ENCODE measurements at regions not wholly inside any gene's neighbourhood (a gene's known extent, or its start where the extent isn't known, plus 50 kb on each side); places are given as distances from the start of the nearest gene placed in this dataset.
A peak's percentile ranks its signal among the peaks of the same experiment; 100 is the strongest.

DNA sequence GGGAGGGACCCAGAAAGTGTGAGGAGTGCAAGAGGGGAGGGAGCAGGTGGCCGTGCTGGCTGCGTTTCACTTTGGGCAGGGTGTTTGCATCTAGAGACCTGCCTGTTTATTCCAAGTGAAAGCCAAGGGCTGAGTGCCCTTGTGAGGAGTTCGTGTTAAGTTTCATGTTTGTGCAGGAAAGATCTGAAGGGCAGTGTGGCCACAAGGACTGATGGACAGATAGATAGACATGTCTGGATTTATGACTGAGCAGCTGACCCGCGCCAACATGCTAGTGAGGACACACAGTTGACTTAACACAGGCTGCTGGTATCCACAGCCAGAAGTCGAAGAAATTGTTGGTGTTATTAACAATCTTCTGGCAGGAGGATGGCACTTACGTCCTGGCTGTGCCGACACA lies 387.6 kb upstream of the TNP1 start:
- H3K9me3 ChIP-seq: no peaks in the 10 kb centered on the region
- H3K4me1 ChIP-seq: peaks cover 10 to 12% of the 10 kb centered on the region in 2 donors
- no peaks in the 10 kb centered on the region for H3K27me3 ChIP-seq
- no peaks in the 10 kb centered on the region for H3K36me3 ChIP-seq
- peak in 1 of 2 donors; percentile 28 for DNase-seq (ENCODE audit: low spot score in 2 of 2)
- intact Hi-C loops (cut with DNase I; ENCODE audit: low total_unique reads): no loop called here
- TF ChIP-seq, protein P1, sequence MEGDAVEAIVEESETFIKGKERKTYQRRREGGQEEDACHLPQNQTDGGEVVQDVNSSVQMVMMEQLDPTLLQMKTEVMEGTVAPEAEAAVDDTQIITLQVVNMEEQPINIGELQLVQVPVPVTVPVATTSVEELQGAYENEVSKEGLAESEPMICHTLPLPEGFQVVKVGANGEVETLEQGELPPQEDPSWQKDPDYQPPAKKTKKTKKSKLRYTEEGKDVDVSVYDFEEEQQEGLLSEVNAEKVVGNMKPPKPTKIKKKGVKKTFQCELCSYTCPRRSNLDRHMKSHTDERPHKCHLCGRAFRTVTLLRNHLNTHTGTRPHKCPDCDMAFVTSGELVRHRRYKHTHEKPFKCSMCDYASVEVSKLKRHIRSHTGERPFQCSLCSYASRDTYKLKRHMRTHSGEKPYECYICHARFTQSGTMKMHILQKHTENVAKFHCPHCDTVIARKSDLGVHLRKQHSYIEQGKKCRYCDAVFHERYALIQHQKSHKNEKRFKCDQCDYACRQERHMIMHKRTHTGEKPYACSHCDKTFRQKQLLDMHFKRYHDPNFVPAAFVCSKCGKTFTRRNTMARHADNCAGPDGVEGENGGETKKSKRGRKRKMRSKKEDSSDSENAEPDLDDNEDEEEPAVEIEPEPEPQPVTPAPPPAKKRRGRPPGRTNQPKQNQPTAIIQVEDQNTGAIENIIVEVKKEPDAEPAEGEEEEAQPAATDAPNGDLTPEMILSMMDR (IDR thresholded peaks at IDR 0.05): no peak
- TF ChIP-seq POLR2AphosphoS5 (IDR thresholded peaks at IDR 0.05): no peak
- no peak for TF ChIP-seq POLR2A (IDR thresholded peaks at IDR 0.05)
- H3K4me3 ChIP-seq: no peak overlapping the region
- peak overlapping the region; percentile 79 to 86 for H3K27ac ChIP-seq

- peaks cover 10 to 12% of the 10 kb centered on the region in 2 donors for H3K4me1 ChIP-seq
- intact Hi-C loops (cut with DNase I; ENCODE audit: low total_unique reads): no loop called here
- no peak for DNase-seq (ENCODE audit: low spot score in 2 of 2)
- H3K27ac ChIP-seq: no peak overlapping the region
- no peaks in the 10 kb centered on the region for H3K27me3 ChIP-seq
- no peaks in the 10 kb centered on the region for H3K9me3 ChIP-seq
- TF ChIP-seq POLR2AphosphoS5 (IDR thresholded peaks at IDR 0.05): no peak
- TF ChIP-seq POLR2A (IDR thresholded peaks at IDR 0.05): no peak
- TF ChIP-seq, protein P1 (IDR thresholded peaks at IDR 0.05): no peak
- no peak overlapping the region for H3K4me3 ChIP-seq
- no peaks in the 10 kb centered on the region for H3K36me3 ChIP-seq
Measured at GRCh38 chr2:217246108-217246507, 386.2 kb upstream of the TNP1 start.

DNA sequence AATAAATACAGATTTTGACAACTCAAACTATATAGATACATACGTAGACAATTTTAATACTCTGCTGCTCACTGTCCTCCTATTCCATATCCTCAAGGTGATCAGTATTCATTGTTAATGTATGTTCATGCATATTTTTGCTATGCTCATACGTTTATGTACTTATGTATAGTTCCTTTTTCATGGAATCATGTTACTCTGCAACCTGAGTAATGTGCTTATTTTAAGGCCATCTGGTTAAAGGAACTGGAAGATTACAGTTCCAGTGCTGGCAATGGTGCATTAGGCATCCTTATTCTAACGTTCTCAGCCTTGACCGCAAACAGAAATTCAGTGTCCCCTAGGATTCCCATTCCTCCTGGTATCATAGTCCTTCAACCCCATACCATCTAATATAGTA lies 385.0 kb upstream of the TNP1 start:
- Histone ChIP-seq H3K27me3 (no peaks in the 10 kb centered on the region), H3K27ac (no peak overlapping the region), H3K9me3 (no peaks in the 10 kb centered on the region), H3K4me3 (no peak overlapping the region), H3K4me1 (peaks cover 10 to 12% of the 10 kb centered on the region in 2 donors), H3K36me3 (no peaks in the 10 kb centered on the region)
- TF ChIP-seq POLR2AphosphoS5 (IDR thresholded peaks at IDR 0.05): no peak
- no peak for TF ChIP-seq POLR2A (IDR thresholded peaks at IDR 0.05)
- TF ChIP-seq, protein P1 (IDR thresholded peaks at IDR 0.05): no peak
- intact Hi-C loops (cut with DNase I; ENCODE audit: low total_unique reads): no loop called here
- DNase-seq (ENCODE audit: low spot score in 2 of 2): no peak

DNA sequence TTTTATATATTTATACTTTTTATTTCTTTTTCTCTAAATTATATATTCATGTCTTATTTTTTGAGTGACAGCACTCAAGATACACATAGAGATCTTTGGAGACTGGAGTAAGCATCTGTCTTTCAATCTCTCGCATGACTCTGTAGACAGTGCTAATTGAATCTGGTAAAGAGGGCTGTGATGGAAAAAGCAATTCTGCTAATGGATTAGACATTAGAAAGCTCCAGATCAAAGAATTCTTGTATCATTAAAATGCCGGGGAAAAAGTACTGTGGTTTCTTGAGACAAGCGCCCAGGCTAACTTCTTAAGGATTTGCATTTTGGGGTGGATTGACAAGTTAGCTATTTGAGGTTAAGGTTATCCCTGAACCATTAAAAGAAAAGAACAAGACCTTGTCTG lies 383.1 kb upstream of the TNP1 start:
- H3K27ac ChIP-seq: no peak overlapping the region
- intact Hi-C loops (cut with DNase I; ENCODE audit: low total_unique reads): no loop called here
- no peak for TF ChIP-seq POLR2AphosphoS5 (IDR thresholded peaks at IDR 0.05)
- TF ChIP-seq, protein P1 (IDR thresholded peaks at IDR 0.05): no peak
- TF ChIP-seq POLR2A (IDR thresholded peaks at IDR 0.05): no peak
- H3K27me3 ChIP-seq: no peaks in the 10 kb centered on the region
- no peaks in the 10 kb centered on the region for H3K36me3 ChIP-seq
- H3K9me3 ChIP-seq: no peaks in the 10 kb centered on the region
- no peak for DNase-seq (ENCODE audit: low spot score in 2 of 2)
- no peak overlapping the region for H3K4me3 ChIP-seq
- peaks cover 1 to 8% of the 10 kb centered on the region in 2 donors for H3K4me1 ChIP-seq

DNA sequence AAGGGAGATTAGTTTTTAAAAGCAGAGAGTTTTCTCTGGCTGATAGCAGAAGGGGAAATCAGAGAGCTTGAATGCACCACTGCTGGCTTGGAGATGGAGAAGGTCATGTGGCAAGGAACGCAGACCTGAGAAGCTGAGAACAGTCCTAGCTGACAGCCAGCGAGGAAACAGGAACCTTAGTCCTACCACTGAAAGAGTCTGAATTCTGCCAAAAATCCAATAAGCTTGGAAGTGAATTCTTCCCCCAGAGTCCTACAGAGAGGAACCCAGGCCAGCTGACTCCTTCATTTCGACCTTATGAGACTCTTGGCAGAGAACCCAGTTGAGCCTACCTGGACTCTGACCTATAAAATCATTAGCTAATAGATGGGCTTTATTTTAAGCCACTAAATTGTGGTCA lies 371.9 kb upstream of the TNP1 start:
- no peaks in the 10 kb centered on the region for H3K27me3 ChIP-seq
- no peak for DNase-seq (ENCODE audit: low spot score in 2 of 2)
- H3K27ac ChIP-seq: no peak overlapping the region
- H3K36me3 ChIP-seq: no peaks in the 10 kb centered on the region
- TF ChIP-seq, protein P1 (IDR thresholded peaks at IDR 0.05): no peak
- TF ChIP-seq POLR2A (IDR thresholded peaks at IDR 0.05) (no peak), POLR2AphosphoS5 (IDR thresholded peaks at IDR 0.05) (no peak)
- intact Hi-C loops (cut with DNase I; ENCODE audit: low total_unique reads): no loop called here
- no peaks in the 10 kb centered on the region for H3K9me3 ChIP-seq
- no peaks in the 10 kb centered on the region for H3K4me1 ChIP-seq
- H3K4me3 ChIP-seq: no peak overlapping the region
